NCI-H82 treated with DMSO at 0.1 percent for 48 hours (cell line): ENCODE measurements at regions not wholly inside any gene's neighbourhood (a gene's known extent, or its start where the extent isn't known, plus 50 kb on each side); places are given as distances from the start of the nearest gene placed in this dataset.
"Not testable (repeated sequence)": the region's sequence is repeated elsewhere in the genome, so short reads cannot be mapped to it uniquely, and the experiment has no call there.

Experiments
- DNase-seq: peaks from one replicate; lab custom pipeline; 2025; ENCODE audit not compliant: unreplicated experiment; lab: John Stamatoyannopoulos, UW

GRCh38 chr3:106071306-106071705 is 202.5 kb upstream of the CBLB start:
- DNase-seq = no peak

- DNase-seq = not testable (repeated sequence)
Measured at GRCh38 chr3:106072596-106072995, 203.8 kb upstream of the CBLB start.

GRCh38 chr3:106073806-106074205 is 205.0 kb upstream of the CBLB start:
- DNase-seq = not testable (repeated sequence)

- DNase-seq = not testable (repeated sequence)
Measured at GRCh38 chr3:106075731-106076130, 206.9 kb upstream of the CBLB start.

- no peak for DNase-seq
Measured at GRCh38 chr3:106078635-106079034, 209.8 kb upstream of the CBLB start.

- DNase-seq = no peak
Measured at GRCh38 chr3:106082616-106083015, 213.8 kb upstream of the CBLB start.

GRCh38 chr3:106083207-106083606 is 214.4 kb upstream of the CBLB start:
- DNase-seq = no peak

- DNase-seq = no peak
Measured at GRCh38 chr3:106083854-106084253, 215.0 kb upstream of the CBLB start.

GRCh38 chr3:106086038-106086437 is 217.2 kb upstream of the CBLB start:
- no peak for DNase-seq

GRCh38 chr3:106086636-106087035 is 217.8 kb upstream of the CBLB start:
- no peak for DNase-seq

GRCh38 chr3:106088304-106088703 is 219.5 kb upstream of the CBLB start:
- DNase-seq = no peak

GRCh38 chr3:106088899-106089298 is 220.1 kb upstream of the CBLB start:
- DNase-seq = no peak

- DNase-seq = no peak
Measured at GRCh38 chr3:106089806-106090205, 221.0 kb upstream of the CBLB start.

- DNase-seq = no peak
Measured at GRCh38 chr3:106092792-106093191, 224.0 kb upstream of the CBLB start.

- no peak for DNase-seq
Measured at GRCh38 chr3:106093616-106094015, 224.8 kb upstream of the CBLB start.

- DNase-seq = no peak
Measured at GRCh38 chr3:106097817-106098435, 229.1 kb upstream of the CBLB start.

- DNase-seq = no peak
Measured at GRCh38 chr3:106103383-106103782, 234.6 kb upstream of the CBLB start.

- no peak for DNase-seq
Measured at GRCh38 chr3:106104078-106104477, 235.3 kb upstream of the CBLB start.

GRCh38 chr3:106108925-106109324 is 240.1 kb upstream of the CBLB start:
- no peak for DNase-seq

- not testable (repeated sequence) for DNase-seq
Measured at GRCh38 chr3:106112561-106112960, 243.7 kb upstream of the CBLB start.

- DNase-seq = no peak
Measured at GRCh38 chr3:106113747-106114146, 244.9 kb upstream of the CBLB start.

- no peak for DNase-seq
Measured at GRCh38 chr3:106114220-106114619, 245.4 kb upstream of the CBLB start.

- no peak for DNase-seq
Measured at GRCh38 chr3:106114848-106115247, 246.0 kb upstream of the CBLB start.
